Astrocyte of the hippocampus (primary cell): ENCODE measurements at regions not wholly inside any gene's neighbourhood (a gene's known extent, or its start where the extent isn't known, plus 50 kb on each side); places are given as distances from the start of the nearest gene placed in this dataset.
A peak's percentile ranks its signal among the peaks of the same experiment; 100 is the strongest.

ENCODE experiments used
- DNase-seq: peaks from one replicate; pipeline ENCODE4 v3.0.0; 2011; ENCODE audit warnings: low read depth, low spot score

GRCh38 chr12:85632390-85632789 lies 203.8 kb downstream of the RASSF9 start:
- no peak for DNase-seq

- DNase-seq = peak; percentile 55
Observed at GRCh38 chr12:85633491-85633890, 202.7 kb downstream of the RASSF9 start.

- no peak for DNase-seq
Observed at GRCh38 chr12:85639834-85640233, 196.4 kb downstream of the RASSF9 start.

- no peak for DNase-seq
Observed at GRCh38 chr12:85641796-85642195, 194.4 kb downstream of the RASSF9 start.

GRCh38 chr12:85642288-85642687 lies 193.9 kb downstream of the RASSF9 start:
- DNase-seq = no peak

- no peak for DNase-seq
Observed at GRCh38 chr12:85642808-85643207, 193.4 kb downstream of the RASSF9 start.

- no peak for DNase-seq
Observed at GRCh38 chr12:85644508-85644907, 191.7 kb downstream of the RASSF9 start.

- no peak for DNase-seq
Observed at GRCh38 chr12:85653731-85654455, 182.3 kb downstream of the RASSF9 start.

- DNase-seq = no peak
Observed at GRCh38 chr12:85654456-85654840, 181.8 kb downstream of the RASSF9 start.

GRCh38 chr12:85656561-85656960 lies 179.6 kb downstream of the RASSF9 start:
- no peak for DNase-seq

- no peak for DNase-seq
Observed at GRCh38 chr12:85657251-85657650, 179.0 kb downstream of the RASSF9 start.

GRCh38 chr12:85657836-85658630 lies 178.2 kb downstream of the RASSF9 start:
- no peak for DNase-seq

- DNase-seq = no peak
Observed at GRCh38 chr12:85659754-85660530, 176.3 kb downstream of the RASSF9 start.

- DNase-seq = no peak
Observed at GRCh38 chr12:85661461-85662206, 174.6 kb downstream of the RASSF9 start.

GRCh38 chr12:85662207-85662602 lies 174.0 kb downstream of the RASSF9 start:
- no peak for DNase-seq

GRCh38 chr12:85663631-85664030 lies 172.6 kb downstream of the RASSF9 start:
- DNase-seq = no peak

- no peak for DNase-seq
Observed at GRCh38 chr12:85664429-85664828, 171.8 kb downstream of the RASSF9 start.

GRCh38 chr12:85669911-85670310 lies 166.3 kb downstream of the RASSF9 start:
- no peak for DNase-seq

- DNase-seq = no peak
Observed at GRCh38 chr12:85672436-85672835, 163.8 kb downstream of the RASSF9 start.

GRCh38 chr12:85673921-85674420 lies 162.2 kb downstream of the RASSF9 start:
- no peak for DNase-seq
